SKM-1 treated with dmso at 0.1 percent for 144 hours (cell line): ENCODE measurements at regions not wholly inside any gene's neighbourhood (a gene's known extent, or its start where the extent isn't known, plus 50 kb on each side); places are given as distances from the start of the nearest gene placed in this dataset.
"Not testable (repeated sequence)": the region's sequence is repeated elsewhere in the genome, so short reads cannot be mapped to it uniquely, and the experiment has no call there.

Experiments
- DNase-seq: peaks from one replicate; lab custom pipeline; 2025; ENCODE audit not compliant: unreplicated experiment; lab: John Stamatoyannopoulos, UW

DNA sequence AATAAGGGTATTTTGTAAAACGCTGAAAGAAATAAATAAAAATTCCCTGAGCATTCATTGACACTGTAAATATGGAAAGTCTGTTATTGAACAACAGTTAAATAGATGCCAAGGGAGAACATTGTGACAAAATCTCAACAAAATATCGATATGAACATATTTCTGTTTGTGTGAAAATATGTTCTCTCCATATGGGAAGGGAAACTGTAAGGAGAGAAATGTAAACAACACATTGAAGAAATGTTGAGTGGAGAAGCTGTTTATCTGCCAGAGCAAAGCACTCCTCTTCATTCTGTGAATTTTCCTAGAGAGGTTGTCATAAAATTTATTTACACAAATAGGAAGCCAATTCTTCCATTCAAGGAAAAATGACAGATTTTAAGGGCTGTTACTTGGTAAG is 57.1 kb upstream of the EOMES start:
- DNase-seq, result no peak

- DNase-seq, result no peak
These were observed 67.3 kb upstream of the EOMES start for GRCh38 chr3:27789420-27789819.

- DNase-seq, result no peak
These were observed 69.8 kb upstream of the EOMES start for GRCh38 chr3:27791956-27792355.

- no peak for DNase-seq
These were observed 70.7 kb upstream of the EOMES start for GRCh38 chr3:27792869-27793268.

- DNase-seq, result no peak
These were observed 72.1 kb upstream of the EOMES start for GRCh38 chr3:27794211-27794610.

DNA sequence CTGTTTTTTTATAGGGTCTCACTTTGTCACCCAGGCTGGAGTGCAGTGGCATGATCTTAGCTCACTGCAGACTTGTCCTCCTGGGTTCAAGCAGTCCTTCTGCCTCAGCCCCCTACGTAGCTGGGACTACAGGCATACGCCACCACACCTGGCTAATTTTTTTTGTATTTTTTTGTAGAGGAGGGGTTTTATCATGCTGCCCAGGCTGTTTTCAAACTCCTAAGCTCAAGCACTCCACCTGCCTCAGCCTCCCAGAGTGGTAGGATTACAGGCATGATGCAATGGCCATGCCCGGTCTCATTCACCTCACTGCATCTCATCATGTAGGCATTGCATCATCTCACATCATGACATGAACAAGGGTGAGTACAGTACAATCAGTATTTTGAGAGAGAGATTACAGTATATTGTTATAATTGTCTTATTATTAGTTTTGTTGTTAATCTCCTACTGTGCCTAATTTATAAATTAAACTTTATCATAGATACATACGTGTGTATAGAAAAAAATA is 74.3 kb upstream of the EOMES start:
- DNase-seq, result no peak

GRCh38 chr3:27797773-27798172 is 75.7 kb upstream of the EOMES start:
- no peak for DNase-seq

DNA sequence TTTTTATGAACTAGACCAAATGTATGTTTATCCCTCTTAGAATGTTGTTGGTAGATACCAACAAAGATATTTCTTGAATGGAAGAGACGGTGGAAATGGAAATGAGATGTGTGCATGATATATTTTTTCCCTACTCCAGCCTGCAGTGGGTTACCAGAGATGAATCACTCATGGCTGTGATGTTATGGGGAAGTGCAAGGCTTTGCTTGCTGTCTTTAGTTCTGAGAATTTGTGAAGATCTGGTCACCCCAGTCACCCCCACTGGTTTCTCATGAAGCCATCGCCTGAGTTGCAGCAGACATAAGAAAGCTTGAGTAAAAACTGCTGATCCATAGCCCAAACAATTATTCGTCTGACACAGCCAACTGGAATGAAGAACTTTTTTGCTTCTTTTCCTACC is 78.1 kb upstream of the EOMES start:
- DNase-seq, result no peak

GRCh38 chr3:27802425-27802824 is 80.3 kb upstream of the EOMES start:
- peak; percentile 40 for DNase-seq

- DNase-seq, result no peak
These were observed 80.7 kb upstream of the EOMES start for GRCh38 chr3:27802849-27803248.

DNA sequence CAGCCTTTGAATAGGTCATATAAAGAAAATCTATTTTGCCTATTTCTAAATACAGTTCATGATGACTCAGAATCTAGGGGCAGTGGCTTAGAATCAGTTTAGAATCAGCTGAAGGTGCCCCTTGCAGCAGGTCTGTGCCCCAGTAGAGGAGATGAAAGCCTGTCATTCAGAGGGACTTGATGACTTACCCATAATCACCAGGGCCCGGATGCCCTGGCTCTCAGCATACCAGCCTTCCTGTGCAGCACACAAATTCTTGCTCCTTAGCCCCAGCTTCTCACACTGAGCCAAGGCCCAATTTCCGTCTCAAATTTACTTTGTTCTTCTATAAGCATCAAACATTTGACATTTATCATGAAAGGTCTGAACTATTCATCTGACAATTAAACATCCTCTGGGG is 83.2 kb upstream of the EOMES start:
- DNase-seq, result no peak

DNA sequence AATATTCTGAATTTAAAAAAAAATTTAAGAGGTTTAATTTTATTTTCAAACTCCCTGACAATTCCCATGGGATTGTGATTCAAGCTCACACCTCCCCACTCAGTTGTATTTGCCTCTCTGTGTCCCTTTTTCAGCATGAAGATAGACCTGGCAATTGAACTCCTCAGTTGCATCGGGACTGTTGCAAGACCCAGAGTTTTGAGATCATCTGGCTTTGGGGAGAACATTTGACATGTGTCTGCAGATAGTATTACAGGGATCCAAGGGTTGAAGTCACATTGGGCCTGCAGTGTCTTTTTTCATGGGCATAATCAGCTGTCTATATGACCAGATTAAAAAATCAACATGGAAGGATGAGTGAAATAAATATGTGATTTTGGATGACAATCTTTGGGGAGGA is 91.1 kb upstream of the EOMES start:
- DNase-seq, result no peak

DNA sequence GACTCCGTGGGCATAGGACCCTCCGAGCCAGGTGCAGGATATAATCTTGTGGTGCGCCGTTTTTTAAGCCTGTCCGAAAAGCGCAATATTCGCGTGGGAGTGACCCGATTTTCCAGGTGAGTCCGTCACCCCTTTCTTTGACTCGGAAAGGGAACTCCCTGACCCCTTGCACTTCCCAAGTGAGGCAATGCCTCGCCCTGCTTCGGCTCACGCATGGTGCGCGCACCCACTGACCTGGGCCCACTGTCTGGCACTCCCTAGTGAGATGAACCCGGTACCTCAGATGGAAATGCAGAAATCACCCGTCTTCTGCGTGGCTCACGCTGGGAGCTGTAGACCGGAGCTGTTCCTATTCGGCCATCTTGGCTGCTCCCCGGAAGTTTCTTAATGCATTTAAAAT is 99.5 kb upstream of the EOMES start:
- DNase-seq, result not testable (repeated sequence)

GRCh38 chr3:27824312-27825200 is 102.4 kb upstream of the EOMES start:
- no peak for DNase-seq

GRCh38 chr3:27826448-27826847 is 104.3 kb upstream of the EOMES start:
- DNase-seq, result no peak

DNA sequence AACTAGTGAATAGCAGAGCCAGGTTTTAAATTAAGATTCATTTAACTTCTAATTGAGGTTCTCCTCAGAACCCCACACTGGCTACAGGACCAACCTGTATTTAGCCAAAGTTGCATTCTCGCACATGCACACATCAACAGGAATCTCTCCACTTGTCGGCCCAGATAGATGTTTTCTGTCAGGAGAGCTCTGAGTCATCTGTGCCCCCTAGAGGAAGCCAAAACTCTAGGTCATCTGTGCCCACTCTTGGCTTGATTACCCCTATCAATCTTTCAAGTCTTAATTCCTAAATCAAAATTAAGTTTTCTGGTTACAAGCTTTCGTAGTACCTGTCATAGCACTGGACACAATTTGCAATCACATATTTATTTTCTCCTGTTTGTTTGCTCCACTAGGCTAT is 104.9 kb upstream of the EOMES start:
- DNase-seq, result no peak

DNA sequence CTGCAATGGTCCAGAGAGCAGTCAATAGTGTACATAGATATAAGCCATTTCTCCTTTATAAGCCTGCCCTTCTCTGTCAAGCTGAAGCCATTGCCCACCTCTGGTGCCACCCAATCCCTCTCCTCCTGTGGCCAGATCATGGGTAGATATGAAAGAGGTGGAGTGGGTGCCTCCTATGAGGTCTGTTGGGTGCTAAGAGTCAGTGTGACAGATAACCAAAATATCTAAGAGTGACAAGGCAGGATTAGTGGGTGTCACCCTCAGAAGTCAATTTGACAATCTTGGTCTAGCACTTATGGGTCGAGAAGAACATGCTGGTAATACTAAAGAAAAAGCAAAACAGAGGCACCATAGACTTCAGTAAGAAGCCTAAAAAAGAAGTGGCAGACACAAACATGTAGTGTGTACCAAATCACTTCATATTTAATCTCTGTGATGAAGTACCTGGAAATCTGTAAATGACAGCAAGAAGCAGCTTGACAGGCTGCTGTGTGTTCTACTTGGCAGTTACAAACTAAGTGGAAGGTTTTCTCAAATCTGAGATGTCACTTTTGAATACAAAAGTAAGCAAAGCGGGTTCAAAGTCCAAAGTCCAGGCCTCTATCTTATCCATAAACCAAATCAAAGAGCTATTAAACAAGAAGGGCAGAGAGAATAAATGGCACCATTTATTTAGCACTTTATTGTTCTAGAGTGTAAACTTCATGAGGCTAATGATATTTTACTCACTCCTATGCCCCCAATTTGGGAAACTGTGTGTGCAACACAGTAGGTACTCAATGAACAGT is 118.9 kb upstream of the EOMES start:
- DNase-seq, result no peak

GRCh38 chr3:27844052-27844675 is 122.0 kb upstream of the EOMES start:
- DNase-seq, result no peak

DNA sequence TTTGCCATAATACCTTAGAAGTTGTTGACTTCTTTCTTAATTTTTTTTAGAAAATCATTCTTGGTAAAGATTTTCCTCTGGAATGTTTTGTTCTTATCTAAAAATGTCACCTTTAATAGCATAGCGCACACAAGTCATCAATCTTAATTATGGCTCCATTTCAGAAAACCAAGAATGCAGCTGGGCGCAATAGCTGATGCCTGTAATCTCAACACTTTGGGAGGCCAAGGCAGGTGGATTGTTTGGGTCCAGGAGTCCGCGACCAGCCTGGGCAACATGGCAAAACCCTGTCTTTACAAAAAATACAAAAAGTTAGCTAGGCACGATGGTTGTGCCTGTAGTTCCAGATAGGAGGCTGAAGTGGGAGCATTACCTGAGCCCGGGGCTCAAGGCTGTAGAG is 125.6 kb upstream of the EOMES start:
- DNase-seq, result no peak

GRCh38 chr3:27848826-27849225 is 126.7 kb upstream of the EOMES start:
- DNase-seq, result no peak

GRCh38 chr3:27859821-27860220 is 137.7 kb upstream of the EOMES start:
- DNase-seq, result no peak
